ENCODE measurements at regions not wholly inside any gene's neighbourhood (a gene's known extent, or its start where the extent isn't known, plus 50 kb on each side); places are given as distances from the start of the nearest gene placed in this dataset.
"Not testable (repeated sequence)": the region's sequence is repeated elsewhere in the genome, so short reads cannot be mapped to it uniquely, and the experiment has no call there.

- ChIA-PET CTCF (no interaction called here), POLR2A (ENCODE audit: low non-redundant PET) (no interaction called here)
- TF ChIP-seq CTCF (conservative IDR thresholded peaks at IDR 0.05; ENCODE audit: low read depth) = no peak
- DNase-seq (ENCODE audit: low spot score) = no peak
- H3K27ac ChIP-seq = no peak overlapping the region
These were observed 177.3 kb downstream of the BANP start for GRCh38 chr16:88128556-88128955.

GRCh38 chr16:88129133-88129532, 177.9 kb downstream of the BANP start:
- POLR2A ChIA-PET (ENCODE audit: low non-redundant PET); DNase-seq (ENCODE audit: low spot score); H3K27ac ChIP-seq; CTCF ChIA-PET: not testable (repeated sequence)

- DNase-seq (ENCODE audit: low spot score) = no peak
- ChIA-PET POLR2A (ENCODE audit: low non-redundant PET) (no interaction called here), CTCF (no interaction called here)
- no peak for TF ChIP-seq CTCF (conservative IDR thresholded peaks at IDR 0.05; ENCODE audit: low read depth)
- H3K27ac ChIP-seq = no peak overlapping the region
These were observed 178.8 kb downstream of the BANP start for GRCh38 chr16:88130016-88130415.

GRCh38 chr16:88130681-88131080, 179.4 kb downstream of the BANP start:
- H3K27ac ChIP-seq = no peak overlapping the region
- ChIA-PET POLR2A (ENCODE audit: low non-redundant PET) (no interaction called here), CTCF (no interaction called here)
- TF ChIP-seq CTCF (conservative IDR thresholded peaks at IDR 0.05; ENCODE audit: low read depth) = no peak
- no peak for DNase-seq (ENCODE audit: low spot score)

- ChIA-PET CTCF (no interaction called here), POLR2A (ENCODE audit: low non-redundant PET) (no interaction called here)
- no peak for DNase-seq (ENCODE audit: low spot score)
- no peak for TF ChIP-seq CTCF (conservative IDR thresholded peaks at IDR 0.05; ENCODE audit: low read depth)
- no peak overlapping the region for H3K27ac ChIP-seq
These were observed 180.0 kb downstream of the BANP start for GRCh38 chr16:88131256-88131655.

GRCh38 chr16:88131966-88132365, 180.7 kb downstream of the BANP start:
- ChIA-PET CTCF (no interaction called here), POLR2A (ENCODE audit: low non-redundant PET) (no interaction called here)
- no peak for DNase-seq (ENCODE audit: low spot score)
- TF ChIP-seq CTCF (conservative IDR thresholded peaks at IDR 0.05; ENCODE audit: low read depth) = no peak
- no peak overlapping the region for H3K27ac ChIP-seq

GRCh38 chr16:88132836-88133506, 181.7 kb downstream of the BANP start:
- CTCF ChIA-PET = no interaction called here
- no peak overlapping the region for H3K27ac ChIP-seq
- TF ChIP-seq CTCF (conservative IDR thresholded peaks at IDR 0.05; ENCODE audit: low read depth) = no peak
- no peak for DNase-seq (ENCODE audit: low spot score)
- POLR2A ChIA-PET (ENCODE audit: low non-redundant PET) = no interaction called here

Measured in RWPE1 (cell line).